Effector memory CD8-positive, alpha-beta T cell (primary cell): ENCODE measurements at regions not wholly inside any gene's neighbourhood (a gene's known extent, or its start where the extent isn't known, plus 50 kb on each side); places are given as distances from the start of the nearest gene placed in this dataset.

ENCODE experiments used
- ATAC-seq: fragments of 150-1000 bp; cut with Tn5 transposase; replicated peaks from 2 replicates; pipeline ENCODE4 v1.10.0; 2021; ENCODE audit warnings: mild to moderate bottlenecking, moderate library complexity
- DNase-seq, 3 experiments: peaks; one replicate each; pipeline ENCODE4 v3.0.0; 2021
- H3K27ac Mint-ChIP-seq, 2 donors: one replicate each; pipeline ENCODE4 v1.8.0; 2022; ENCODE audit warnings: mild to moderate bottlenecking in 2 of 2, mixed read lengths in 2 of 2, moderate library complexity in 2 of 2
- H3K27me3 Mint-ChIP-seq, 2 donors: one replicate each; pipeline ENCODE4 v1.8.0; 2022; ENCODE audit warnings: mixed read lengths in 2 of 2
- H3K36me3 Mint-ChIP-seq: one replicate; pipeline ENCODE4 v1.8.0; 2022; ENCODE audit warnings: mild to moderate bottlenecking, moderate library complexity, mixed read lengths; ENCODE audit not compliant: insufficient read depth
- H3K4me1 Mint-ChIP-seq, 2 donors: one replicate each; pipeline ENCODE4 v1.8.0; 2022; ENCODE audit warnings: low read depth in 2 of 2, mixed read lengths in 2 of 2
- H3K4me3 Mint-ChIP-seq, 2 donors: one replicate each; pipeline ENCODE4 v1.8.0; 2022; ENCODE audit warnings: mild to moderate bottlenecking in 2 of 2, mixed read lengths in 2 of 2, moderate library complexity in 2 of 2
- H3K9me3 Mint-ChIP-seq, 2 donors: one replicate each; pipeline ENCODE4 v1.8.0; 2022; ENCODE audit warnings: mixed read lengths in 2 of 2

- ATAC-seq (no peak), DNase-seq (no peak)
- Mint-ChIP-seq H3K27ac (no peak overlapping the region), H3K27me3 (no peaks in the 10 kb centered on the region), H3K4me3 (no peak overlapping the region), H3K9me3 (no peaks in the 10 kb centered on the region), H3K4me1 (peaks cover 39 to 55% of the 10 kb centered on the region in 2 donors), H3K36me3 (no peaks in the 10 kb centered on the region)
These were observed 50.5 kb upstream of the TMED10 start for GRCh38 chr14:75226755-75227544.
